A673 (cell line): ENCODE measurements at regions not wholly inside any gene's neighbourhood (a gene's known extent, or its start where the extent isn't known, plus 50 kb on each side); places are given as distances from the start of the nearest gene placed in this dataset.

Experiments used
- EZH2 ChIP-seq: fragments of 200-600 bp; sonication (generic); IDR thresholded peaks from 2 replicates; pipeline ENCODE4 v1.6.1; 2017; ENCODE audit warnings: borderline replicate concordance, low read depth, mild to moderate bottlenecking, mixed read lengths, antibody characterized with exemption, low read length; ENCODE audit not compliant: poor library complexity, severe bottlenecking
- TF ChIP-seq, protein P1 (sequence below): fragments of 300-800, 200-600 bp; sonication (generic); conservative IDR thresholded peaks from 2 replicates; pipeline ENCODE4 v1.5.1; 2017; ENCODE audit warnings: low read depth, mild to moderate bottlenecking, antibody characterized with exemption, low read length, moderate library complexity, mixed read lengths

DNA sequence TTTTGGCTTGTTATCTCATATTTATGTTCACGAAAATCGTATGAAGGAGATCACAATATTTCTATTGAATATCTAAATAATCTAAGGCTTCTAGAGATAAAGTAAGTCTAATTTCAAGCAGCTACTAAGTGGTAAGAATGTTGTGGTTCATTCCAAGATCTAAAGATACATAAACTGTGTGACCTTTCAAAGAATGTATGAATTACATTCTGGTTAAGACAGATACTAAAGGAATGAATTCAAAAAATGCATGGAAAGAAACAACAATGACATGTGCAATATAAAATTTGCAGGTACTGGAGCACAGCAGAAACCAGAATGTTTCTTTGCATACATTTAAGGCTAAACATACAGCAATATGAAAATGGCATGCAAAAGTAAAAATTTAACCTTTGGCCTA, 1214.6 kb downstream of the CDH8 start:
- TF ChIP-seq, protein P1, sequence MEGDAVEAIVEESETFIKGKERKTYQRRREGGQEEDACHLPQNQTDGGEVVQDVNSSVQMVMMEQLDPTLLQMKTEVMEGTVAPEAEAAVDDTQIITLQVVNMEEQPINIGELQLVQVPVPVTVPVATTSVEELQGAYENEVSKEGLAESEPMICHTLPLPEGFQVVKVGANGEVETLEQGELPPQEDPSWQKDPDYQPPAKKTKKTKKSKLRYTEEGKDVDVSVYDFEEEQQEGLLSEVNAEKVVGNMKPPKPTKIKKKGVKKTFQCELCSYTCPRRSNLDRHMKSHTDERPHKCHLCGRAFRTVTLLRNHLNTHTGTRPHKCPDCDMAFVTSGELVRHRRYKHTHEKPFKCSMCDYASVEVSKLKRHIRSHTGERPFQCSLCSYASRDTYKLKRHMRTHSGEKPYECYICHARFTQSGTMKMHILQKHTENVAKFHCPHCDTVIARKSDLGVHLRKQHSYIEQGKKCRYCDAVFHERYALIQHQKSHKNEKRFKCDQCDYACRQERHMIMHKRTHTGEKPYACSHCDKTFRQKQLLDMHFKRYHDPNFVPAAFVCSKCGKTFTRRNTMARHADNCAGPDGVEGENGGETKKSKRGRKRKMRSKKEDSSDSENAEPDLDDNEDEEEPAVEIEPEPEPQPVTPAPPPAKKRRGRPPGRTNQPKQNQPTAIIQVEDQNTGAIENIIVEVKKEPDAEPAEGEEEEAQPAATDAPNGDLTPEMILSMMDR: no peak
- no peak for TF ChIP-seq EZH2
